SKM-1 treated with dmso at 0.1 percent for 144 hours (cell line): ENCODE measurements at regions not wholly inside any gene's neighbourhood (a gene's known extent, or its start where the extent isn't known, plus 50 kb on each side); places are given as distances from the start of the nearest gene placed in this dataset.

Experiments
- DNase-seq: peaks from one replicate; lab custom pipeline; 2025; ENCODE audit not compliant: unreplicated experiment; lab: John Stamatoyannopoulos, UW

DNA sequence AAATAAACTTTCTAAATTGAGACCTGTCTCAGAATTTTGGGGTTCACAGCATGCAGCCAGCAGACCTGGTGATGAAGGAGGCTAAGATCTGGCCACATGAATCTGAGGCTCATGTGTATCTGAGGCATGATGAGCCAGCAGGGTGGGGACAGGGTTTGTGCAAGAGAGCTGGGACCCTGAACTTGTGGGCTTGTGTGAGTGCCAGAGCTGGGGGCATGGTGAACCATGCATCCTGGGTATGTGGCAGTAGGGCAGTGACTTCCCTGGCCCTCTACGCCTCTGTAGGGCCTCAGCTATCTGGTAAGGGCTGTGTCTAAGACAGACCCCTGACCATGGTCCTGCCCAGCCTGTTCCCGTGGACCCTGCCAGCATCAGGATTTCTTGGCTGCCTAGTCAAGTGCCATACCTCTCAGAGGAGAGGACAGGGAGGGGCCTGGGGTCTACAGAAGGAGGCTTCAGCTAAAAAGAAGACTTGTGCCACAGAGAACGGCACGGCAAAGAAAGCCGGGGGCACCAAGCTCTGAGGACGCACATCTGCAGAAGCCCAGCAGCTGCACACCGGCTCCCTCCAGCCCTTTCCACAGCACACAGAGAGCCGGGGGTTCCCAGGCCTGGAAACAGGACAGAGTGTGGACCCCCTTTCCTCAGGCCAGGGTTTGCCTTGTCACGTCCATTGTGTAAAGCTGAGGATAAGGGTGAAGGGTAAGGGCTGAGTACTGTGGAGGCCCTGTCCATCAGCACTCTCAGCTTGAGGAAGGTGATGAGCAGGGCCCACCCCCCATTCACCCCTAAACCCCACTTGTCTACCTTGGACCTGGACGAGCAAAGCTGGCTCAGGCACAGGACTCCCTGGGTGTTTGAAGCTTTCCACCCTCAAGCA is 130.1 kb downstream of the MRPL36 start:
- DNase-seq, result no peak

DNA sequence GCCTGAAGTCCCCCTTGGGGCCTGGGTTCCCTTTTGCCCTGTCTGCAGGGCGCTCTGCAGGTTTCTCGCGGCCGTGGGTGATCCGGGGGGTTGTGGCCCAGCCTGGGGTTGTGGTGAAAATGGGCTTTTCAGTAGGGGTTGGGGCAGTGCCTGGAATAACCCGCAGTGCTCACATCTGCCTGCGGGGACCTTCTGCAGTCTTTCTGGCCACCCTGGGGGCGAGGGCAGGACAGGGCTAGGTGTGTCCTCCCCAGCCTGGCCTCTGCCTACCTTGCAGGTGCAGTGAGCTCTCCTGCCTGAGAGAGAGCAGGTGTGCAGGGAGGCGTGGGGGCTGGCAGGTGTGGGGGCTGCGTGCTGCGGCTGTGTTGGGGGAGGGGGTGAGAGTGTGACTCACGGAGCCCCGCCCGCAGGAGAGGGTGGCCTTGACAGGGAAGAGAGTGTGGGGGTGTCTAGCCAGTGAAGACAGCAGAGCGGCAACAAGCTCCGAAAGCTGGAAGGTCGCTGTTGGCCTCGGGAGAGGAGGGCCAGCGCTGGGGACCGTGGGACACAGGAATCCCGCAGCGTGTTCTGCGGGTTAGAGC is 131.4 kb downstream of the MRPL36 start:
- no peak for DNase-seq

DNA sequence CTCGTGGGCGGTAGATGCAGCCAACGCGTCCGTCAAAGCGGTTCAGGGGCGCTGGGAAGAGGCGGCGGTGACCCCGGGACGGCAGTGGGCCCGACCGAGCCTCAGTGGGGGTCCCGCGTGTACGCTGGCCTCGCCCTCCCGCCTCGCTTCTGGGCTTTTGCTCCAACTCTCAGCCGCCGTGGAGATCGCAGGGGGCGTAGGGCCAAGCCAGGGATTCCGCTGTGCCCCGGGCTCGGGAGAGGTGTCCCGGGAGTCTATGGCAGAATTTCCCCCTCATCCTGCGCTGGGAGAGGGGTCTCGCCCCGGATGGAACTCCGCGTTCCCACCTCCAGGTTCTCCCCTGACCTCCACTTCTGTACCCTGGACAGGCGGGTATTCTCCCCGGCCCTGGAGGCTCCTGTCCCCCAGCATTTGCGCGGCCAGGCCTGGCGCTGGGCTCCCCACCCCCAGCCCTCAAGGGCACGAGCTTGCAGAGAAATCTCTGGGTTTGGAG is 131.9 kb downstream of the MRPL36 start:
- DNase-seq, result no peak

DNA sequence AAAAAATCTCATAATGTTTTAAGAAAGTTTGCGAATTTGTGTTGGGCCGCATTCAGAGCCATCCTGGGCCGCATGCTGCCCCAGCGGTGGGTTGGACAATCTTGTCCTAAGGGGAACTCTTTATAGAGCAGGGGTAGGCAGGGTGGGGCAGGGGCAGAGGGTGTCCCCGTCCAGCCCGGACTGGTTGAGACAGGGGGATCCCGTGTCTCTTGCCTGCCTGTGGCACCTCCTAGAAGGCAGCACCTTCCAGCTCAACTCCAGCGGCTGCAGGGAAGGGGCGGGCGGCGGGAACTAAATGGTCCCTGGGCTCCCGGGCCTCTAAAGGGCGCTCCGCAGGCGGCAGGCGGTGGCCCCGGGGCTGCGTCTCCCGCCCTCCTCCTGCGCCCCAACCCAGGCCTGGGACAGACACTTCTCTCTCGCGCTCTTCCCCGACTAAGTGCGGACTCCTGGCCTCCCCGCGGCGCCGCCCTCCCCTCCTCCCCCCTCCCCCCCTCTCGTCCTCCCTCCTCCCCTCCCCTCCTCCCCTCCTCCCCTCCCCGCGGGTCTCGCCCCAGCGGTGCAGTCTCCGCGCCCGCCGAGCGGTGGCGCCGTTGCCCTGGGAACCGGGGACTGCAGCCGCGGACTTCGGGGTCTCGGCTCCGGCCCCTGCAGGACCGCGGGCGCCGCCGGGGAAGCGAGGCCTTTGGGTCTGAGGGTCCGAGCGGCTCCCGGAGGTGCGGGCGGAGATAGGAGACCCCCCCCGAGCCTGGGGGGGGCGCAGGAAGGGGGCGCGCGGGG is 132.6 kb downstream of the MRPL36 start:
- DNase-seq, result no peak

DNA sequence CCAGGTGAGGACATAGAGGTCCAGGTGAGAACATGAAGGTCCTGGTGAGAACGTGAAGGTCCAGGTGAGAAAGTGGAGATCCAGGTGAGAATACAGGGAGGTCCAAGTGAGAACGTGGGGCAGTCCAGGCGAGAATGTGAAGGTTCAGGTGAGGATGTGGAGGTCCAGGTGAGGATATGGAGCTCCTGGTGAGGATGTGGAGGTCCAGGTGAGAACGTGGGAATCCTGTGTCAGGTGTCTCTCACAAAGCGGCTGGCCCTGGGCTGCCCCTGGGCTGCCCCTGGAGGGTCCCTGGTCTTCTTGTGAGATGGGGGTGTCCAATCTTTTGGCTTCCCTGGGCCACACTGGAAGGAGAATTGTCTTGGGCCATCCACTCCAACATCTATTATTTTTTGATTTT is 133.4 kb downstream of the MRPL36 start:
- no peak for DNase-seq

DNA sequence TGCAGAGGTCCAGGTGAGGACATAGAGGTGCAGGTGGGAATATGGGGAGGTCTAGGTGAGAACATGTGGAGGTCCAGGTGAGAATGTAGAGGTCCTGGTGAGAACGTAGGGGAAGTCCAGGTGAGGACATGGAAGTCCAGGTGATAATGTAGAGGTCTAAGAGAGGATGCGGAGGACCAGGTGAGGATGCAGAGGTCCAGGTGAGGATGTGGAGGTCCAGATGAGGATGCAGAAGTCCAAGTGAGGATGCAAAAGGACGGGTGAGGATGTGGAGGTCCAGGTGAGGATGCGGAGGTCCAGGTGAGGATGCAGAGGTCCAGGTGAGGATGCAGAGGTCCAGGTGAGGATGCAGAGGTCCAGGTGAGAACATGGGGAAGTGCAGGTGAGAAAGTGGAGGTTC is 133.8 kb downstream of the MRPL36 start:
- no peak for DNase-seq

DNA sequence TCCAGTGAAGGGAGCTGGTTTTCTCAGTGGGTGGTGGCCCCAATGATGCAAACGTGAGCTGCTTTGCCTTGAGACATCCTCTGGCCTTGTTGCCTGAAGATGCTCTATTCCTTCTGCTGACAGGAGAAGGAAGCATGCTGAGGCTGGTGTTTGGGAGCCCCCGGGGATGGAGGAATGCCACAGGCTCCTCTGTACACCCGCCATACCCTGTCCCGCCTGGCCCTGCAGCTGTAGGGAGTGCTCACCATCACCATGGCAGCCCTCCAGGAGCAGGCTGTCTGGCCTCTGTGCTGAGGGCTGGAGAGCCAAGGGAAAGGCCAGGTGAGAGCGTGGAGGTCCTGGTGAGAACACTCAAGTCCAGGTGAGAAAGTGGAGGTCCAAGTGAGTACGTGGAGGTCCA is 134.4 kb downstream of the MRPL36 start:
- no peak for DNase-seq

DNA sequence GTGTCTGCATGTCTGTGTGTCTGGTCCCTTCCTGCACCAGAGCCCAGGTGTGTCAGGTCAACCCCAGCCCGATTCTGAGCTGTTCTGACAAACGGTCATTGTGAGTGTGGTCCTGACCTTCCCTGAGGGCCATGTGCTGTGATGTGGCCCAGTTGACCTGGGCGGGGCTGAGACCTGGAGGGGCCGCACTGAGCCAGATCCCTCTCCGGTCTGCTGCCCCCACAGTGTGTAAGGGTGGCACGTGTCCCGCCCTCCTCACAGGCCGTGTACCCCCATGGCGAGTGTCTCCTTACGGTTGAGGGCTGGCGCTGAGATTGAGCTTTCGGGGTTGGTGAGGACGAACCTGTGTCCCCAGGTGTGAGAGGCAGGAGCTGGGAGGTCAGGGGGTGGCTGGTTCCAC is 136.5 kb downstream of the MRPL36 start:
- DNase-seq, result no peak

DNA sequence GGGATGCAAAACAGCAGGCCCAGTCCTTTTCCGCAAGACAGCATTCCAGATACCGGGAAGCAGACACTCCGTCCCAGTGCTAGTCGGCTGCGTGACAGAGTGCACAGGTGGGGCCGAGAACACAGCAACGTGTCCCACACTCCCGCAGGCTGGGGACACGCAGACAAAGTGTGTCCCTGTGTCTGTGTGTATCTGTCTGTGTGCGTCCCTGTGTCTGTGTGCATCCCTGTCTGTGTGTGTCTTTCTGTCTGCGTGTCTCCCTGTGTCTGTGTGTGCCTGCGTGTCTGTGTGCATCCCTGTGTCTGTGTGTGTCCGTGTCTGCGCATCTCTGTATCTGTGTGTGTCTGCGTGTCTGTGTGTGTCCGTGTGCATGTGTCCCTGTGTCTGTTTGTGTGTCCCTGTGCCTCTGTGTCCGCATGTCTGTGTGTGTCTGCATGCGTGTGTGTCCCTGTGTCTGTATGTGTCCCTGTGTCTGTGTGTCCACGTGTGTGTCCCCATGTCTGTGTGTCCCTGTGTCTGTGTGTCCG is 137.0 kb downstream of the MRPL36 start:
- no peak for DNase-seq

DNA sequence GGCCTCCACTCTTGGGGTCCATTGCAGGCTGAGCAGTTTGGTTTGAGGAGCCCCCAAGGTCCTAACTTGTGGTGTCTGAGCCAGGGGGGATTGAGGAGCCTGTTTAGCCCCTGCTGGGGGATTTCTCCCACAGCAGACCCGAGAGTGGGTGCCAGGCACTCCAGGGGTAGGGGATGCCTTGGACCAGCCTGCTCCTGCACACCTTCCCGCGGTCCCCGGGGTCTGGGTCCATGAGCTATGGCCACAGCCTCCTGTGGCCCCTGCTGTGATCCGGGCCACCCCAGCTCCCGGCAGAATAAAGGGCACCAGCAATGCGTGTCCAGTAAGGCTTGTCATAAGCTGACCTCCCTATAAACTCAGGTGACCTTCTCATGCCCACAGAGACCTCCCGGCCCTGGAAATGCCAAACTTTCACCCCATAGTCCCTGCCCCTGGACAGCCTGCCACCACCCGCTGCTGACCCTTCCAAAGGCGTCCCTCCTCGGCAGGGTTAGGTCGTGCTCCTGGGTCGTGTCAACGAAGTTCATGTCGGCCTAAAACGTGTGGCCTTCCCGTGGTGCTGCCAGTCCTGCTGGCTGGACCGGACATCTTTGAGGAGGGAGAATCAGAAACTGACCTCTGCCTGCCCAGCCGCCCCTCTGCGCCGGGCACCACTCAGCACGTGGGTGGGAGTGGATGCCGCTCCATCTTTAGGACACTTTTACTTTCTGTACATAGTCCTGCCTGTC is 137.6 kb downstream of the MRPL36 start:
- DNase-seq, result no peak

DNA sequence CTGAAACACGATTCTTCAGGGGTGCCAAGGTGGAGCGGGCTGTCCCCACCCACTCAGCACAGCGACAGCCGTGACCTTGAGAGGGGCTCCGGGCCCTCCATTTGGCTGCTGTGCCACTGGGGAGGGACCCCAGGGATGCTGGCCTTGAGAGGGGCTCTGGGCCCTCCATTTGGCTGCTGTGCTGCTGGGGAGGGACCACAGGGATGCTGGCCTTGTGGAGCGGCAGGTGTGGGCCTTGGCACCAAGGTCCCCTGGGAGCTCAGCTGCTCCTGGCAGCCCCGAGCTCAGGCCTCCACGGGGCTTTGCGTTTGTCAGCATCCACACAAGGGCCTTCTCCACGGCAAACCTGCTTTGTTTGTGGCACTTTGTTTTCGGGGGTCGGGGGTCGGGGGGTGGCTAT is 137.6 kb upstream of the LPCAT1 start:
- no peak for DNase-seq

DNA sequence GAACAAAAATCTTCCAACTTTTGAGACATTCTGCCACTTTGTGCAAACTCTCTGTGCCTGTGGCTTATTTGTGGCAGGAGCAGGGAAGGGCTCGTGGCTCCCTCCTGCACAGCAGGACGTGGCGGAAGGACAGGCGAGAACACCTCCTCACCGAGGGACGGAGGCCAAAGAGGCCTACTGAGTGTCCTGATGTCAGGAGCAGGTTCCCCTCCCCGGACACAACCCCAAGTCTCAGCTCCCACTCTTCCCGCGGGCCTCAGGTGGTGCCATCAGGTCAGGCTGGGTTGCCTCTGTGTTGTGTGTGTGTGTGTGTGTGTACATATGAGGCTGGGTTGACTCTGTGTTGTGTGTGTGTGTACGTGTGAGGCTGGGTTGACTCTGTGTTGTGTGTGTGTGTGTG is 136.8 kb upstream of the LPCAT1 start:
- DNase-seq, result no peak

DNA sequence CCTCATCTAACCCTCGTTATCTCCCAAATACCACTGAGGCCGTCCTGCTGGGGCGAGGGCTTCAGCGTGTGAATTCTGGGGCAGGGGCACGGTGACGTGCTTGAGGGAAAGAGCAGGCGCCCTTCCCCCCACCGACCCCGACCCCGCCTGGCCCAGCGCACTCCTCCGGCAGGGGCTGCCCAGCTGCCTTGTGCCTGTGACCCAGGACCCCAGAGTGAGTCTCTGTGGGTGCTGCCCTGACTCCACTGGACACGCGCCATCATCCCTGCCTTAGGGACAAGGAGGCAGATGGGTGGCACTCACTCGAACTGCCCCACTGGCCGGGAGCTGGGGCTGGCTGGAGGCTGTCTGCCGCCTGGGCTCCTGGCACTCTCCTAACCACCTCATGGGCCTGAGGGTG is 136.2 kb upstream of the LPCAT1 start:
- DNase-seq, result no peak

DNA sequence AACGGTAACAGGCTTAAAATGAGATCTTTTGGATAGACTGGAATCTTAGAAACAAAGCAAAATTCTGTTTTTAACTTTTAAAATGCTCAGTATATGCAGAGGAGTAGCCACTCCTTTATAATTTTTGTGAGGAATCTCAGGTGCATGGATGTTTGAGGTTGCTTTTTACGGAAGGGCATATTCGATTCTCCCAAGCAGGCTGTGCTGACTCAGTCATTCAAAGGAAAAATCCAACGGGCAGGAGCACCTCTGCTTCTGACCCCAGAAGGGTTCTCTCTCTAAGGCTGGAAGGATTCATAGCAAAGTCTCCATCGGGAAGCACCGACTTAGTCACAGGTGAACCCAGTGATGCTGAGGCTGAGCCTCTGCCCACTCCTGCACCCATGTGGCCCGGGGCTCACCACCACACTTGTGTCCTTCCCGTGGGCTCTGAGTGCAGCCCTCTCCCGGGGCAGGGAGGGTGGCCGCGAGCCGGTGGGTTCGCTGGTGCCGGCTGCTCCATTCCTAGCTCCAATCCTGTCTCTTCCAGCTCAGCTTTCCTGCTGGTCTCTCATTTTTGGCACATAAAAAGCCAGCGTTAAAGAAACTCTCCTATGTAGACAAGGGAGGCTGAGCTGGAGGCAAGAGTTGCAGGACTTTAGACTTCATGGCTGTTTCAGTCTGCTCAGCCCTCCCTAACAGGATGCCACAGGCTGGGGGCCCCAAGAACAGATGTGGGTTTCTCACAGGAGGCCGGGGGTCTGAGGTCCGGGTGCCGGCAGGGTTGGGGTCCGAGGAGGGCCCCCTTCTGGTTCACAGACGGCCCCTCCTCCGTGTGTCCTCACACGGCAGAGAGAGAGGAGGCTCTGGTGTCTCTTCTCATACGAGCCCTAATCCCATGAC is 135.6 kb upstream of the LPCAT1 start:
- no peak for DNase-seq

DNA sequence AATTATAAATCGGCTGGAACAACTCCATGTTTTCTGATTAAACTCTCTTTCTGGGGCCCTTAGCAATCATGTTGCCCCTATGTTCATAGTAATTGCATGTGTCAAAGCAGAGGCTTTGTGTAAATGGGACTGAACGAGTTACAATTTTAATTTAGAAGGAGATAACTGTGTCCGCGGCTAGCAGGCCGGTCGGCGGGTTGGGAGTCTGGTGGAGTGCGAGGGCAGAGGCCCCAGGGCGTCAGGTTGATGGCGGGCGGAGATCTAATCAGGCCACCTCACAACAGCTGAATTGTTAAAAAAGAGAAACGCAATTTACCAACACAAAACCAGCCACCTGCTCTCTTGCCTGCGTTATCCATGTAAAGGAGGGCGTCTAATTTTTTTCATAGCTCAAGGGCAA is 134.9 kb upstream of the LPCAT1 start:
- DNase-seq, result no peak

DNA sequence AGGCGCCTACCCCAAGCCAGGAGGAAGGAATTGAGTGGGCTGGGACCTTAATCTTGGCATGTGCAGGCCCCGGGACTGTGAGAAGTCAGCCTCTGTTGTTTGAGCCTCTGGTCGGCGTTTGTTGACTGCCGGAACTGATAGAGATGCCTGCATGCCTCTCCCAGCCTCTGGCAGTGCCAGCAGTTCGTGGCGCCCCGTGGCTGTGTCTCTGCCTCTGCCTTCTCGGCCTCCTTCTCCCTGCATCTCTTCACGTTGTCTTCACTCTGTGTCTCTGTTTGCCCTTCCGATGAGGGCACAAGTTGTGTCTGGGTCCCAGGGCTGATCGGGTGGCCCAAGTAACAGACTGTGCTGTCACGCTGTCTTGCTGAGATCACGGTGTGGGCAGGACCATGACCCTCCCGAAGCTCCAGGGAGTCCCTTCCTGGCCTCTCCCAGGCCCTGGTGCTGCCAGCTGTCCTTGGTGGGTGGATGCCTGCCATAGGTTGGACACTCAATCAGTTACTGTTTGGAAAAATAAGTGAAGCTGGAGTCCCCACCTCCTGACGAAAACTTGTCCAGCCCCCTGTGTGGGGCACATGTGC is 133.5 kb upstream of the LPCAT1 start:
- DNase-seq, result no peak

DNA sequence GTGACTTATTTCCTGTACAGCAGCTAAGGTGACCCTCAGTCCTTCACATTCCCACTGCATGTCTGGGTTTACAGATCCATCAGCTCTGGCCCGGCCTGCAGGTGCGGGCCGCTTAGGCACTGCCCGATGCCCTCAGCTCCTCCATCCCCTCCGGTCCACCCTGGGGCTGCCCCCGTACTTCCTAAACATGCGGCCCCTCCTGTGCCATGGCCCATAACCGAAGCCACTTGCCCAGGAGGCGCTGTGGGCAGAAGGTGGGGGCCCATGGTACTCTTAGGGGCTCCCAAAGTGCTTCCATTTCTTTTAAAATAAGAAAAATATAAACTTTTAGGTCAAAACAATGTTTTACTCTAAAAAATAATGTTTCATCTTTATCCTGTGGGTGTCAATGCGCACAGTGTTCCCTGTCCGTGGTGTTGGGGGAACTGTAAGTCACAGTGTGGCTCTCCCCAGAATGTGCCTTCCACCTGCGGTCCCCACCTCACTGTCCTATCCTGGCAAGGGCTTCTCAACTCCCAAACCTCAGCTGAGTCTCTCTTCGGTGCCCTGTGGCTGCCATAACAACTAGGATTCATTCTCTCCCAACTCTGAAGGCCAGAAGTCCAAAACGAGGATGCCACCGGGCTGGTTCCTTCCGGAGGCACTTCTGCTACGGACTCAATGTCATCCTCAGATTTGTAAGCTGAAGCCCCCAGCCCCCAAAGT is 132.7 kb upstream of the LPCAT1 start:
- no peak for DNase-seq

DNA sequence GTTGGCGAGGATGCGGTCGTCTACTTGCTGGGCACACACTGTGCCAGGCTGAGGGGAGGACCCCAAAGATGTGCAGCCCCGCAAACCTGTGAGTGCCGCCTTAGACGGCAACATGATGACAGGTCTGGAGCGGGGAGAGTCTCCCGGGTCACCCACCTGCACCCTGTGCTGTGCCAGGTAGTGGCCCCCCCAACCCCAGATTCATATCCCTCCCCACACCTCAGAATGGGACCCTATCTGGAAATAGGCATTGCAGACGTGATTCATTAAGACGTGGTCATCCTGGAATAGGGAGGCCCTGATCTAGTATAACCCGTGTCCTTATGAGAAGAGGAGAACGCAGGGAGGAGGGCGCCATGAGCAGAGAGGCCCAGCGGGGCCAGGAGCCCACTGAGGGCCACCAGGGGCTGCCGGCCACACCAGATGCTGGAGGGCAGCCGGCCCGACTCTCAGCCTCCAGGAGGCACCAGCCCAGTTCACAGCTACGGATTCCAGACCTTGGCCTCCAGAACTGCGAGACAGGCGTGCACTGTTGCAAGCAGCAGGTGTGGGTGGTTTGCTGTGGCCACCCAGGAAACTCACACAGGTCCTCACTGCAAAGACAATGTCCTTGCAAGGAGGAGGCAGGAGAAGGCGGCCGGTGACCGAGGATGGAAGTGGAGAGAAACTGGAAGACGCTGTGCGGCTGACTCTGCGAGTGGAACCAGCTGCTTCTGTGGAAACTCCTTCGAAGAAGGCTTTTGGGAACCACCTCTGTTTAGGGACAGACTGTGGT is 131.9 kb upstream of the LPCAT1 start:
- no peak for DNase-seq
